H1 (cell line): ENCODE measurements at regions not wholly inside any gene's neighbourhood (a gene's known extent, or its start where the extent isn't known, plus 50 kb on each side); places are given as distances from the start of the nearest gene placed in this dataset.

ENCODE experiments used
- EGR1 ChIP-seq: IDR thresholded peaks from 2 replicates; pipeline ENCODE4 v1.6.1; 2011; ENCODE audit warnings: low read depth, low read length, borderline replicate concordance
- POLR2AphosphoS5 ChIP-seq: IDR thresholded peaks from 2 replicates; pipeline ENCODE4 v1.6.1; 2011; ENCODE audit warnings: low read depth, low read length
- SAP30 ChIP-seq: fragments of 300-600 bp; sonication (generic); IDR thresholded peaks from 2 replicates; pipeline ENCODE4 v1.7.1; 2012; ENCODE audit warnings: low read length, moderate library complexity, mild to moderate bottlenecking, inconsistent platforms; ENCODE audit not compliant: insufficient read depth, insufficient replicate concordance

- TF ChIP-seq SAP30 (no peak), POLR2AphosphoS5 (no peak), EGR1 (no peak)
Measured at GRCh38 chr6:71476371-71476770, 187.8 kb downstream of the OGFRL1 start (continued).
